ENCODE measurements at regions not wholly inside any gene's neighbourhood (a gene's known extent, or its start where the extent isn't known, plus 50 kb on each side); places are given as distances from the start of the nearest gene placed in this dataset.

DNA sequence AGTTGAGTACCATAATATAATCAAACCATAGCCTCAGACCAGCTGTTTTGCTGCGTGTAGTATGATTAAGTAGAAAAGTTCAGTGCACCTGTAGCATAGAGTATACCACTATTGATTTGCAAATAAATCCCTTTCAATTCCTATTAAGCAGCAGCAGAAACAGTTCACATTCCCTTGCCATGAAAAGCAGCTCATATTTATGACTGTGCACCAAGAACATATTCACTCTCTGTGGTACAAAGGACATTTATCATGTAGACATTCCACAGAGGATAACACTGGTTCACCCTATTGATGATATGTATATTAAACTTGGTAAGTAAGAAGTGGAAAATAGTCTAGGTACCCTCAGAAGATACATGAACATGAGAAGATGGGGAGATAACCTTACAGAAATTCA lies 1689.1 kb upstream of the CDH6 start (continued):
- TF ChIP-seq, protein P1, sequence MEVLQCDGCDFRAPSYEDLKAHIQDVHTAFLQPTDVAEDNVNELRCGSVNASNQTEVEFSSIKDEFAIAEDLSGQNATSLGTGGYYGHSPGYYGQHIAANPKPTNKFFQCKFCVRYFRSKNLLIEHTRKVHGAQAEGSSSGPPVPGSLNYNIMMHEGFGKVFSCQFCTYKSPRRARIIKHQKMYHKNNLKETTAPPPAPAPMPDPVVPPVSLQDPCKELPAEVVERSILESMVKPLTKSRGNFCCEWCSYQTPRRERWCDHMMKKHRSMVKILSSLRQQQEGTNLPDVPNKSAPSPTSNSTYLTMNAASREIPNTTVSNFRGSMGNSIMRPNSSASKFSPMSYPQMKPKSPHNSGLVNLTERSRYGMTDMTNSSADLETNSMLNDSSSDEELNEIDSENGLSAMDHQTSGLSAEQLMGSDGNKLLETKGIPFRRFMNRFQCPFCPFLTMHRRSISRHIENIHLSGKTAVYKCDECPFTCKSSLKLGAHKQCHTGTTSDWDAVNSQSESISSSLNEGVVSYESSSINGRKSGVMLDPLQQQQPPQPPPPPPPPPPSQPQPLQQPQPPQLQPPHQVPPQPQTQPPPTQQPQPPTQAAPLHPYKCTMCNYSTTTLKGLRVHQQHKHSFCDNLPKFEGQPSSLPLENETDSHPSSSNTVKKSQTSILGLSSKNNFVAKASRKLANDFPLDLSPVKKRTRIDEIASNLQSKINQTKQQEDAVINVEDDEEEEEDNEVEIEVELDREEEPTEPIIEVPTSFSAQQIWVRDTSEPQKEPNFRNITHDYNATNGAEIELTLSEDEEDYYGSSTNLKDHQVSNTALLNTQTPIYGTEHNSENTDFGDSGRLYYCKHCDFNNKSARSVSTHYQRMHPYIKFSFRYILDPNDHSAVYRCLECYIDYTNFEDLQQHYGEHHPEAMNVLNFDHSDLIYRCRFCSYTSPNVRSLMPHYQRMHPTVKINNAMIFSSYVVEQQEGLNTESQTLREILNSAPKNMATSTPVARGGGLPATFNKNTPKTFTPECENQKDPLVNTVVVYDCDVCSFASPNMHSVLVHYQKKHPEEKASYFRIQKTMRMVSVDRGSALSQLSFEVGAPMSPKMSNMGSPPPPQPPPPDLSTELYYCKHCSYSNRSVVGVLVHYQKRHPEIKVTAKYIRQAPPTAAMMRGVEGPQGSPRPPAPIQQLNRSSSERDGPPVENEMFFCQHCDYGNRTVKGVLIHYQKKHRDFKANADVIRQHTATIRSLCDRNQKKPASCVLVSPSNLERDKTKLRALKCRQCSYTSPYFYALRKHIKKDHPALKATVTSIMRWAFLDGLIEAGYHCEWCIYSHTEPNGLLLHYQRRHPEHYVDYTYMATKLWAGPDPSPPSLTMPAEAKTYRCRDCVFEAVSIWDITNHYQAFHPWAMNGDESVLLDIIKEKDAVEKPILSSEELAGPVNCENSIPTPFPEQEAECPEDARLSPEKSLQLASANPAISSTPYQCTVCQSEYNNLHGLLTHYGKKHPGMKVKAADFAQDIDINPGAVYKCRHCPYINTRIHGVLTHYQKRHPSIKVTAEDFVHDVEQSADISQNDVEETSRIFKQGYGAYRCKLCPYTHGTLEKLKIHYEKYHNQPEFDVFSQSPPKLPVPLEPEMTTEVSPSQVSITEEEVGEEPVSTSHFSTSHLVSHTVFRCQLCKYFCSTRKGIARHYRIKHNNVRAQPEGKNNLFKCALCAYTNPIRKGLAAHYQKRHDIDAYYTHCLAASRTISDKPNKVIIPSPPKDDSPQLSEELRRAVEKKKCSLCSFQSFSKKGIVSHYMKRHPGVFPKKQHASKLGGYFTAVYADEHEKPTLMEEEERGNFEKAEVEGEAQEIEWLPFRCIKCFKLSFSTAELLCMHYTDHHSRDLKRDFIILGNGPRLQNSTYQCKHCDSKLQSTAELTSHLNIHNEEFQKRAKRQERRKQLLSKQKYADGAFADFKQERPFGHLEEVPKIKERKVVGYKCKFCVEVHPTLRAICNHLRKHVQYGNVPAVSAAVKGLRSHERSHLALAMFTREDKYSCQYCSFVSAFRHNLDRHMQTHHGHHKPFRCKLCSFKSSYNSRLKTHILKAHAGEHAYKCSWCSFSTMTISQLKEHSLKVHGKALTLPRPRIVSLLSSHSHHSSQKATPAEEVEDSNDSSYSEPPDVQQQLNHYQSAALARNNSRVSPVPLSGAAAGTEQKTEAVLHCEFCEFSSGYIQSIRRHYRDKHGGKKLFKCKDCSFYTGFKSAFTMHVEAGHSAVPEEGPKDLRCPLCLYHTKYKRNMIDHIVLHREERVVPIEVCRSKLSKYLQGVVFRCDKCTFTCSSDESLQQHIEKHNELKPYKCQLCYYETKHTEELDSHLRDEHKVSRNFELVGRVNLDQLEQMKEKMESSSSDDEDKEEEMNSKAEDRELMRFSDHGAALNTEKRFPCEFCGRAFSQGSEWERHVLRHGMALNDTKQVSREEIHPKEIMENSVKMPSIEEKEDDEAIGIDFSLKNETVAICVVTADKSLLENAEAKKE (CRISPR knock-in tag; IDR thresholded peaks at IDR 0.05) = no peak
- TF ChIP-seq STAT1 (IDR thresholded peaks at IDR 0.05; ENCODE audit: unreplicated experiment) = no peak
- no peak for TF ChIP-seq CREB1 (CRISPR knock-in tag; IDR thresholded peaks at IDR 0.05; ENCODE audit: low read depth)
- no peak for TF ChIP-seq ZNF331 (CRISPR knock-in tag; IDR thresholded peaks at IDR 0.05; ENCODE audit: low read depth)
- TF ChIP-seq ZNF114 (CRISPR knock-in tag; IDR thresholded peaks at IDR 0.05) = no peak

DNA sequence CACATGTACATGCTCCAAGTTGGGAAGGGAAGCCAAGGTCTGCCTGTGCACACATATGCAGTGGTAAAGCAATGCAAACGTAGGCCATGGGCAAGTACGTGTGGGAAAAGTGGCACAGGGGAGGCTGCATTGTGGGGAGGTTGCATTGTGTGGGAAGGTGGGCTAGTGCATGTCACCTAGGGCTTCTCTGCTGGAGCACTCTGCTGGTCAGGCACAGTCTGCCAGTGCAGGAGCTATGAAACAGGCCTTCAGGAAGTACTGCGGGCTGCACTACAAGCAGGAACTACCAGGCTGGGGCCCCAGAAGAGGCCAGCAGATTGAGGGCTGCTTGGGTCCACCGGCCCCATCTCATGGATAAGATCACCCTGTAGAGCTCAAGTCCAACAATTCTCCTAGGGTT lies 1694.6 kb upstream of the CDH6 start:
- Mint-ChIP-seq H3K27me3 (ENCODE audit: insufficient read depth, low read depth, poor library complexity) (peaks cover 4% of the 10 kb centered on the region), H3K27ac (no peak overlapping the region), H3K4me1 (peaks cover 5% of the 10 kb centered on the region; the same call in 2 of the 3 replicates), H3K4me3 (no peak overlapping the region), H3K36me3 (ENCODE audit: low read depth) (peaks cover 36% of the 10 kb centered on the region), H3K9me3 (peaks cover 39% of the 10 kb centered on the region; the same call in 2 of the 3 replicates)
- no peaks in the 10 kb centered on the region for H3K79me2 ChIP-seq (replicated peaks; ENCODE audit: insufficient read depth)
- 0 out of 2 replicates have a peak, but pooled peaks cover 6% of the 10 kb centered on the region for H3K4me1 ChIP-seq (ENCODE audit: insufficient read depth)
- no peak overlapping the region for H3K4me3 ChIP-seq
- no peak overlapping the region for H3K4me2 ChIP-seq
- no peaks in the 10 kb centered on the region for H3F3A ChIP-seq (replicated peaks; ENCODE audit: low read depth)
- ATAC-seq (no peak), DNase-seq (ENCODE audit: low spot score) (no peak)
- peaks cover 7% of the 10 kb centered on the region for H3K9me2 ChIP-seq (ENCODE audit: insufficient read depth)
- H2AFZ ChIP-seq = no peak overlapping the region
- no peaks in the 10 kb centered on the region for H4K20me1 ChIP-seq (replicated peaks; ENCODE audit: insufficient read depth)
- no peaks in the 10 kb centered on the region for H3K27me3 ChIP-seq (ENCODE audit: insufficient read depth)
- no peaks in the 10 kb centered on the region for H3K36me3 ChIP-seq (ENCODE audit: insufficient read depth)
- H3K27ac ChIP-seq (ENCODE audit: low read depth) = no peak overlapping the region
- TF ChIP-seq, protein P2, sequence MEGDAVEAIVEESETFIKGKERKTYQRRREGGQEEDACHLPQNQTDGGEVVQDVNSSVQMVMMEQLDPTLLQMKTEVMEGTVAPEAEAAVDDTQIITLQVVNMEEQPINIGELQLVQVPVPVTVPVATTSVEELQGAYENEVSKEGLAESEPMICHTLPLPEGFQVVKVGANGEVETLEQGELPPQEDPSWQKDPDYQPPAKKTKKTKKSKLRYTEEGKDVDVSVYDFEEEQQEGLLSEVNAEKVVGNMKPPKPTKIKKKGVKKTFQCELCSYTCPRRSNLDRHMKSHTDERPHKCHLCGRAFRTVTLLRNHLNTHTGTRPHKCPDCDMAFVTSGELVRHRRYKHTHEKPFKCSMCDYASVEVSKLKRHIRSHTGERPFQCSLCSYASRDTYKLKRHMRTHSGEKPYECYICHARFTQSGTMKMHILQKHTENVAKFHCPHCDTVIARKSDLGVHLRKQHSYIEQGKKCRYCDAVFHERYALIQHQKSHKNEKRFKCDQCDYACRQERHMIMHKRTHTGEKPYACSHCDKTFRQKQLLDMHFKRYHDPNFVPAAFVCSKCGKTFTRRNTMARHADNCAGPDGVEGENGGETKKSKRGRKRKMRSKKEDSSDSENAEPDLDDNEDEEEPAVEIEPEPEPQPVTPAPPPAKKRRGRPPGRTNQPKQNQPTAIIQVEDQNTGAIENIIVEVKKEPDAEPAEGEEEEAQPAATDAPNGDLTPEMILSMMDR (conservative IDR thresholded peaks at IDR 0.05; ENCODE audit: low read depth in 2 of 2) = no peak
- TF ChIP-seq, protein P3, sequence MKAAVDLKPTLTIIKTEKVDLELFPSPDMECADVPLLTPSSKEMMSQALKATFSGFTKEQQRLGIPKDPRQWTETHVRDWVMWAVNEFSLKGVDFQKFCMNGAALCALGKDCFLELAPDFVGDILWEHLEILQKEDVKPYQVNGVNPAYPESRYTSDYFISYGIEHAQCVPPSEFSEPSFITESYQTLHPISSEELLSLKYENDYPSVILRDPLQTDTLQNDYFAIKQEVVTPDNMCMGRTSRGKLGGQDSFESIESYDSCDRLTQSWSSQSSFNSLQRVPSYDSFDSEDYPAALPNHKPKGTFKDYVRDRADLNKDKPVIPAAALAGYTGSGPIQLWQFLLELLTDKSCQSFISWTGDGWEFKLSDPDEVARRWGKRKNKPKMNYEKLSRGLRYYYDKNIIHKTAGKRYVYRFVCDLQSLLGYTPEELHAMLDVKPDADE (IDR thresholded peaks at IDR 0.05) = no peak
- TF ChIP-seq, protein P1 (CRISPR knock-in tag; IDR thresholded peaks at IDR 0.05) = no peak

Data from GM23338 (cell line).